D721Med (cell line): ENCODE measurements at regions not wholly inside any gene's neighbourhood (a gene's known extent, or its start where the extent isn't known, plus 50 kb on each side); places are given as distances from the start of the nearest gene placed in this dataset.

Experiments
- DNase-seq: peaks from one replicate; pipeline ENCODE4 v3.0.0; 2011; ENCODE audit warnings: low spot score; ENCODE audit not compliant: insufficient read length
- FAIRE-seq: peaks from 2 replicates; lab custom pipeline; 2011; peaks lifted over from hg19 to GRCh38; lab: Jason Lieb, UNC
- CTCF ChIP-seq: IDR thresholded peaks from 2 replicates; pipeline ENCODE4 v1.5.1; 2012; ENCODE audit warnings: mild to moderate bottlenecking, control low read depth; ENCODE audit not compliant: insufficient read depth; ENCODE audit errors: missing control alignments

GRCh38 chr11:10627291-10627690 is 58.8 kb upstream of the LYVE1 start:
- no peak for FAIRE-seq
- DNase-seq, result no peak
- TF ChIP-seq CTCF, result no peak

GRCh38 chr11:10625982-10626311 is 57.5 kb upstream of the LYVE1 start:
- DNase-seq (no peak), FAIRE-seq (no peak)

GRCh38 chr11:10625281-10625981 is 57.0 kb upstream of the LYVE1 start:
- DNase-seq (no peak), FAIRE-seq (no peak)
- no peak for TF ChIP-seq CTCF

More at GRCh38 chr11:10625982-10626311, 57.5 kb upstream of the LYVE1 start:
- TF ChIP-seq CTCF, result no peak

GRCh38 chr11:10623797-10624761 is 55.6 kb upstream of the LYVE1 start:
- peak; percentile 36 for TF ChIP-seq CTCF
- no peak for DNase-seq
- FAIRE-seq, result no peak

GRCh38 chr11:10622957-10623791 is 54.7 kb upstream of the LYVE1 start:
- FAIRE-seq, result no peak
- no peak for DNase-seq
- TF ChIP-seq CTCF, result no peak

- no peak for TF ChIP-seq CTCF
- FAIRE-seq (no peak), DNase-seq (no peak)
These were observed 53.6 kb upstream of the LYVE1 start for GRCh38 chr11:10622108-10622507.
